ENCODE measurements at regions not wholly inside any gene's neighbourhood (a gene's known extent, or its start where the extent isn't known, plus 50 kb on each side); places are given as distances from the start of the nearest gene placed in this dataset.
"Not testable (repeated sequence)": the region's sequence is repeated elsewhere in the genome, so short reads cannot be mapped to it uniquely, and the experiment has no call there.

DNA sequence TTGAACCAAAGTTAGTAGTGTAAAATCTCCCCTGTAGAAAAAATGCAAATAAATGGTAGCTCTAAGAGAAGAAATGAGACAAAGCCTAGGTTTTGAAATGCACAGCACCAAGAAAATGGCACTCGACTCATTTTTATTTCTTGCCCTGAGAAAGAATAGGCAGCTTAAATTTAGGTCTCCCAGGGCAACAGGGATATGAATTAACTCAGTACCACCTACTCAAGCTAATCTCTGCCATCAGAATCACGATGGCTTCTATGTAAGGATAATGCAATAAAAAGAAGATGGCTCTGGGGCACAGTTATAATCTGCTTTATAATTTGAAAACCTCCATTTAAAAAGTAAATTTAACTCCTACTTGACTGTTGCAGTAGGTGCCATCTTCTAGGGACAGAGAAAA, 1784.3 kb downstream of the LRRC4C start:
- DNase-seq (ENCODE audit: low read depth) = no peak

DNA sequence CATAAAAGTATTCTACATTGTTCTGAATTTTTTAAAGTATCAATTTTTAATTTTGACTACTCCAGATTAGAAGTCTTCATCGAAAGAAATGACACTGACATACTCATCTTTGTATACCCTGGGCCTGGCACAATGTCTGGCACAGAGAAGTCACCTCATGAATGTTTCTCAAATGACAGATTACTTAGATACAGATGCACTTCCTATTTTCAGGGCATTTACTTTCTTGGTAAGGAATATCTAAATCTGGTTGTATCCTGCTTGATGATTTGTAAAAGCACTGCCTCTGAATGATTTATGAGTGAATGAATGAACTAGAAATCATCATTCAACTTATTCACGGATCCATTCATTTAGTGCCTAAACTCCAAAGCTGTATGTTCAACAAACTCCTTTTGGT, 1784.7 kb downstream of the LRRC4C start:
- no peak for DNase-seq (ENCODE audit: low read depth)

DNA sequence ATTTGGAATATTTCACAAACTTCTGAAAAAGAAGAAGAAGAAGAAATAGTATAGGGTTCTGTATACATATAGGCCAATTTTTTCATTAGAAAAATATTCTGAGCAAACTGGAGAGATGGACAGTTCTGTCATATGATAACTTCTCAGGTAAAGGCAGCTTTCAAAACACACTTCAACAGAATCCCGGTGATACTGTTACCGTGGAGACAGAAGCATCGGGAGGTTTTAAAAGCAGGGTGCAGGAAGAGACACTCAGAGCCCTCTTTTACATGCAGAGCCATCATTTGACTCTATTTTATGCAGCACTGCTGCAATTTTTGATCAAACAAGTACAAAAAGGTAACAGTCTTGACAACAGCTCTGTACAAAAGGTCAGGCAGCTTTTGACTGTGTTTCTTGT, 1785.4 kb downstream of the LRRC4C start:
- DNase-seq (ENCODE audit: low read depth) = no peak

DNA sequence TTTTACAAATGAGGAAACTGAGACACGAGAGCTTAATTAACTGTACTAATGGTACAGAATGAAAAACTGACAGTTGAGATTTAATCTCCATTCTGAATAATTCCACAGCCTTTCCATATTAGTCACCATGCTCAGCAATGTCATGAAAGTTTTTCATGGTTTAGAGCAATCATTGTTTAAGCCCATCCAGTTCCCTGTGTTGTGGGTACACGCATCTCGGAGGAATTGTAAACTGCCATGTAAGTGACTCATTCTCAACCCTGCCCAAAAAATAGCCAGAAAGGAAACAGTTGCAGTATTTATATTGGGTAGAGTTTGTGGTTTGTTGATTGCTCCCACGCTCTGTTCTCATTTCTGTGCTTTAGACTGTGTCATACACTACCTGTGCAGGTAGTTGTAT, 1790.8 kb downstream of the LRRC4C start:
- DNase-seq (ENCODE audit: low read depth) = peak; percentile 10

DNA sequence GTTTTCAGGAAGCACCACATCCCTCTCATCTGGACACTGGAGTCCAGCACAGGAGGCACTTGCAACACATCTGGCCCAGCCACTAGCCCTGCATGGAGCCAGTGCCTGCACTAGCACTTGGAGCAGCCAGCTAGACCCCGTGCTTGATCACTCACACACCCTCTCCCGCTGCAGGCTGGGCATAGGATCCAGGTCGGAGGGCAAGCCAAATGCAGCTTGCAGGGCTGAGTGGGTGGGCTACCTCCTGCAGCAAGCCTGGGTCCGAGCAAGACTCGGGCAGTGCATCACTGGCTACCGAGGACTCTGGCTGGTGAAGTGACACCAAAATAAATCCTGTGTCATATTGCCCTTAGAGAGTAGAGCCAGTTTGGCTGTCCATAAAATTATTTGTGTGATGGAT, 1795.4 kb downstream of the LRRC4C start:
- DNase-seq (ENCODE audit: low read depth) = no peak

DNA sequence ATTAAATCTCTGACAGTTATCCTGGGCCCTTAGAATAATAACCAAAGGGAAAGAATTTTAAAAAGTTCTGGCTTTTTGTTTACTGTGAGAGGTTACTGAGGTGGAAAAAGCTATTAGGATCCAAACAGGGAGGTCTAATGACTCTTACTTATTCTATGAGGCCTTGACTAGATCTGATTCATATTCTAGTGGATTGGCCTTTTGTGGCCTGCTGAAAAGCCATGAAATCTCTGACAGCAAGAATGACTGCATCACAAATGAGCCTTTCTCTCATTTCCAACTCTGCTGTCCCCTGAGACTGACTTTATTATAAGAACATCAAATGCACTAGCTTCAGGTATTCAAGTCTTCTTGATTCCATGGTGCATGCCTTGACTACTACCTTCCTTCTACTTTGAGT, 1797.6 kb downstream of the LRRC4C start:
- DNase-seq (ENCODE audit: low read depth) = no peak

DNA sequence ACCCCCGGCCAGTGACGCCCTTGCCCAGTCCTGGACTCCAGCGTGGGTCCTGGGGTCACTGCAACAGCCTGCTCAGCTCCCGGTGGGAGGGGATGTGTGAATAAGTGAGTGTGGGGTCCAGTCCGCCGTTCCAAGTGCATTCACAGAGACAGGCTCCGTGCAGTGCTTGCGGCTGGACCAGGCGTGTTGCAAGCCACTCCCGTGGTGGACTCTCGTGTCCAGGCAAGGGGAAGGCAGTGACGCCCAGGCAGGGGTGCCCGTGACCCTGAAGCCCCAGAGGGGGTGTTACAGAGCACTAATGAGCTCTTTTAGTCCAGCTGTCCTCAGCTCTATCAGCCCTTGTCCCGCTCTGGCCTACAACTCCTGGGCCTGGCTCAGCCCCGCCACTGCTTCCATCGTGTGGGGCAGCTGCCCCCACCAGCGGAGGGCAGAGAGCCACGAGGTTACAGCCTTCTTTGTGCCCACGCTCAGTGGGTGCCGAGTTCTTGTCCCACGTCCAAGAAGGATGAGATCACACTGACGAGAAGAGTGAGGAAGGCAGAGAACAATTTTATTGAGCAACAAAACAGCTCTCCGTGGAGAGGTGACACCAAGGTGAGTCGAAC, 1807.5 kb downstream of the LRRC4C start:
- DNase-seq (ENCODE audit: low read depth) = no peak

DNA sequence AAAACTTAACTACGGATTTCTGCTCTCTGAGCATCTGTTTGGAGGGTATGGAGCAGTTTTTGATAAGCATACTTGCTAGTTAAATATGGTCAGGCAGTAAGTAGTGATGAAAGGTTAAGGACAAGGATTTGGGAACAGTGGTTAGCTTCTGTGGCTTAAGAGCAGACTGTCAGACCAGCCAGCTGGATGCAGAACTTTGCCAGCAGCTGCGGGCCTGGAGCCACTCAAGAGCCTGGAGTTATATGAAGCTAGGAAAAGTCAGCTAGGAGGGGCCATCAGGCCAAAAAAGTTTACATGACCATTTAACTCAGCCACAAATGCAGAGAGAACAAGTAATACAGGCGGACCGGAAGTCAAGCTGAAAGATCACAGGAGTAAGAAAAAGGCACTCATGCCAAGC, 1817.7 kb downstream of the LRRC4C start:
- no peak for DNase-seq (ENCODE audit: low read depth)

DNA sequence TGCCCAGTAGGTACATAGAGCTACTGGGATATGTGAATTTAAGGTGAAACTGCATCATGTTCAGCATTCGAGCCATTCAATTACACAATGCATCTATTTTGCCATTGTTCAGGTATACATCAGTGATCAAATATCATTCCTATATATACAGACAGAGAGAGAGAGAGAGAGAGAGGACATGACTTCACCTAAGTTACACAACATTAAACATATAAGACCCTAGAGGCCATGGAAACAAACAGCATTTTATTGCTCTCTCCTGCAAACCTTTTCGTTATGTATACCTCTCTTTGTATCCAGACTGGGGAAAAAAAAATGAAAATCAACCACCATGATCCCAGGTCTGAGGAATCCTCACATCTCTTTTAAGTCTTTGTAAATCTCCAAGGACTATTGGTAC, 1829.1 kb downstream of the LRRC4C start:
- DNase-seq (ENCODE audit: low read depth) = no peak

DNA sequence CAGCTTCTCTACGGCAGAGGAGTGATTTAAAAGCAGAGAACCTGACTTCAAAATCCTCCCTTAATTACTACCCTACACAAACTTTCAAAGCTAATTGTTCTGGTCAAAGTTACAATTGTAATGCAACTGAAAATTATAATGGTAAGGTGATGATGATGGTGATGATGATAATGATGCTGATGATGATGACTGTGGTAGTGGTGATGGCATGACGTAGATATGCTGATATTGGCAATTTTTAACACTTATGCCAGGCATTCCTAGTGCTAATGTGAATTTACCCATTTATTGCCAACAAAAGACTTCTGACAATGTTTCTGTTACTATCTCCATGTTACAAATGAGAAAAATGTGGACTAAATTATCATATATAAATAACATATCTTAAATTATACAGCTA, 1831.1 kb downstream of the LRRC4C start:
- DNase-seq (ENCODE audit: low read depth) = no peak

DNA sequence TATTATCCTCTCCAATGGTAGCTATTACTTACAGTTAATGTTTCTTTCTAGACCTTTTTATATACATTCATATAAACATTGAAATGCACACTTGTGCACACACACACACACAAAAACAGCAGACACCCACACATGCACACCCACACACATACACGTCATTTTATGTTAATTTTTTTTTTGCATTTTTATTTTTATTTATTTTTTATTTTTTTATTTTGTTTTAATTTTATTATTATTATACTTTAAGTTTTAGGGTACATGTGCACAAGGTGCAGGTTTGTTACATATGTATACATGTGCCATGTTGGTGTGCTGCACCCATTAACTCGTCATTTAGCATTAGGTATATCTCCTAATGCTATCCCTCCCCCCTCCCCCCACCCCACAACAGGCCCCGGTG, 1839.1 kb downstream of the LRRC4C start:
- not testable (repeated sequence) for DNase-seq (ENCODE audit: low read depth)

DNA sequence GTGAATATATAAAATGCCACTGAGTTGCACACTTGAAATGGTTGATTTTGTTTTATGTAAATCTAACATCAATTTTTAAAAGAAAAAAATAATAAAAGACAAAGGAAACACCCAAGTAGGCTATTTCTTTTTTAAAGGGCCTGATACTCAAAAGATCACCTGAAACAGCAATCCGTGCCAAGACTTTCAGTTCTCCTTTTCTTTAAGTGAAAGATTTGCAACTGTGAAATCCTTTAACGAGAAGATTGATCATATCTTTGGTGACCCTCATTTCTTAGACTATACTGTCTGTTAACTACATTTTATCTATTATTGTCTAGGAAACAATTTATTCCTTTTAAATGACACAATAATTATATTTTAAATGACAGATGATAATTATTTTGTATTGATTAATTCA, 1841.5 kb downstream of the LRRC4C start:
- DNase-seq (ENCODE audit: low read depth) = no peak

DNA sequence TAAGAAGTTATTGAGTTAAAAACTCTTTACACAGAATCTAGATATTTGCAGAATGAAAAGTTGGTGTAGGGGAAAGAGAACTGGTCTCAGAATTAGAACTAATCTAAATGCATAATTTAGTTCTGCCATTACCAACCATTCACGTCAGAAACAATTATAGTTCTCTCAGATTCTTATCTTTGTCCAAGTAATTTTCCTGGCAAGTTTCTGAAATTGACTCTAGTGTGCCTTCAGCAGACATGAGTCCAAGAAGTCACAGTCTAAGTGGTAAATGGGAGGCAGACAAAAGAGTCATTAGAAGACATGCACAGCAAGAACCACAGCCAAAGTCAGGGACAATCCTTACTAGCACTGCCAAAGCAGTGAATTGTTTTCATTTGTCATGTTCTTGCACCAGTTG, 1870.1 kb downstream of the LRRC4C start:
- no peak for DNase-seq (ENCODE audit: low read depth)

DNA sequence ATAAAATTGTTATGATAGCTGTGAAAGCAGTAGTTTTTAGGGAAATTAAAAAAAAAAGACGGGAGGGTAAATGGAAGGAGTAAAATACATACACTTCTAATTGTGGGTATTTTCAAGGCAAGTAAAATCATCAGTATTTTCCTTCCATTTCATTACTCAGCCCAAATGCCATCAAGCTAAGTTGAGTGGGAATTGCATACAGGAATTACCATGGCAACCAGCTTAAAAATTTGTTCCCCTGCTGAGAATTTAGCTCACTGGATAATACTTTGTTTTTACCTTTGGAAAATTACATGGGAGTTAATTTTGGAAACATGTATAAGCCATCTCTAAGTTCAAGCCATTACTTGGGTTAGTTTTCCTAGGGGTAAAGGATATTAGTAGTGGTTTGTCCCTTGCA, 1873.4 kb downstream of the LRRC4C start:
- DNase-seq (ENCODE audit: low read depth) = no peak

DNA sequence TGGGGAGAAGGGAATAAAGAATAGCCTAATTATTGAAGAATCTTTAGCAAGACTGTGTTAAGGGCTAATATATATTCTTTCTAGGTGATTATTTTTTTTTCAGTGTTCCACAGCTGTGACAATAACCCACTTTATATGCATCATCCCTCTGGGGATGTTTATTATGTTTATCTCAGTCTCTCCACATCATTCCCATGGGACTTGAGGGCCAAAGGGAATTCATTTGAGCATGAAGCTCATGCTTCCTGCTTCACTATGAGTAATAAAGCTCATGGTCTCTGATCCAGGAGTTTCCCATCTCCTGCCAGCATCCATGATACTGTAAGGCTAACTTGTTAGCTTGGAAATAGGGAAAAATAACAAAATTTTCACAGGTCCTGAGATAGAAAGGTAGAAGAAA, 1888.4 kb downstream of the LRRC4C start:
- no peak for DNase-seq (ENCODE audit: low read depth)

DNA sequence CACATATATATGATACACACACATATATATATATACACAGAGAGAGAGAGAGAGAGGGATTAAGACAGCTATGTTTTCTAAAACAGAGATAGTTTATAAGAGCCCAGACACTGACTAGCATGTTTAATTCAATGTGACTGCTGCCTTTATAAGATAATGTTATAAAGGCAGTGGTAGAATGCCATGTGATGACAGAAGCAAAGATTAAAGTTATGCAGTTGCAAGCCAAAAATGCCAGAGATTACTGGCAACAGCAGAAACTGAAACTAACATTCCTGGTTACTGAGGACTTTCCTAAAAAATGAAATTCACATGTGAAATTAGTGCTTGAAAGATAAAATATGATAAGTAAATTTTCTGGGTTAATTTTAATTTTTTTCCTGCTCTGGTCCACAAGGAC, 1888.9 kb downstream of the LRRC4C start:
- no peak for DNase-seq (ENCODE audit: low read depth)

DNA sequence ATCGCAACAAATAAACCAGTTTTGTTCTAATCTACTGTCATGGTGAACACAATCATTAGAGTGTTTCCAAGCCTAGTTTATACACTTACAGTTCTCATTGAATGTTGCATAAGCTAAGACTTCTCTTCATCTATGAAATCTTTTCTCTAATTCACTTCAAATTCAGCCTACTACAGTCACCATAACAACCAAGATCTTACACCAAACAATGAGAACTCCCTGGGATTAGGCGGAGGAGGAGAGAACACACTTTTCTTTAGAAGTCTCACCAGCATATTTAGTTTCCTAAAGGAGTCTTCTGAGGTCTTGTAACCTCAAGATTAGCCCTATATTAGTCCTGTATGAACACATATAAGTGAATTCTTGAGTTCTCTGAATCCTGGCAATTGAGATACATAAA, 1889.7 kb downstream of the LRRC4C start:
- no peak for DNase-seq (ENCODE audit: low read depth)

DNA sequence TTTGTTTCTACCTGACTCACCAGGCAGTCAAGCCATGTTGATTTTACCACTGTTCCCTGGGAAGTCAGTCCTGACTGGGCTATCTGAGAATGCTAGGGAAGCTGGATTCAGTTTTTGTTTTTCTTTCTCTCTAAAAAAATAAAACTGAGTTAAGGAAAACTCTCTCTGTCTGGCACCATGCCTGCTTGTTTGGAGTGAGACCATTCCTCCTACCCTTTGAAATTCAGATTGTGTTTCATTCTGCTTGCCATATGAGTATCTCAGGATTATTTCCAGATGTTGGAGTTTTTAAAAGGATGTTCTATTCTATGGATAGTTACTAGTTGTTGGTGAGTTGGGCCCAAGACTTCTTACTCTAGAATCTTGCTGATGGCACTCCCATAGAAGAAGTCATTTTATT, 1917.0 kb downstream of the LRRC4C start:
- no peak for DNase-seq (ENCODE audit: low read depth)

DNA sequence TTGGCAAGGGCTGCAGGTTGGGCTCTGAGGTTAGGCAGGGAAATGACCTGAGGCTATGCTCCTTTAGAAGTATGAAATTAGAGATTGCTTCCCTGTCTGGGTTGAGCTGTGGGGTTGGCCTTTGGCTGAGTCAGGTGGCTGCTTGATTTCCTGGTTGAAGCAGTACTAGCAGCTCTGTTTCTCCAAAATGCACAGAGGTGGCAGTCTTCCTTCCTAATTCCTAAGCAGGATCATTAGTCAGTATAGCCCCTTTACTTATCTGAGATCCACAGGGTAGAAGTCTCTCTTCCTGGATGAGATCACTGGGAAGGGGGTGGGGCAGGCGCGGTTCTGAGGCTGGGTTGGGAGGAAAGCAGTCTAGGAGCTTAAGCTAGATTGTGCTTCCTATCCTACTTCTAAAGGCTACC, 1917.5 kb downstream of the LRRC4C start:
- DNase-seq (ENCODE audit: low read depth) = no peak

DNA sequence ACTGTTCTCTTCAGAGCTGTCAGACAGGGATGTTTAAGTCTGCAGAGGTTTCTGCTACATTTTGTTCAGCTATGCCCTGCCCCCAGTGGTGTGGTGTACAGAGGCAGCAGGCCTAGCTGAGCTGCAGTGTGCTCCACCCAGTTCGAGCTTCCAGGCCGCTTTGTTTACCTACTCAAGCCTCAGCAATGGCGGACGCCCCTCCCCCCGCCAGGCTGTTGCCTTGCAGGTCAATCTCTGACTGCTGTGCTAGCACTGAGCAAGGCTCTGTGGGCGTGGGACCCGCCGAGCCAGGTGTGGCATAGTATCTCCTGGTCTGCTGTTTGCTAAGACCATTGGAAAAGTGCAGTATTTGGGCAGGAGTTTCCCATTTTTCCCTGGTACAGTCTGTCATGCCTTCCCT, 1923.1 kb downstream of the LRRC4C start:
- DNase-seq (ENCODE audit: low read depth) = not testable (repeated sequence)

Data from RPMI7951 (cell line).